SKM-1 (cell line): ENCODE measurements at regions not wholly inside any gene's neighbourhood (a gene's known extent, or its start where the extent isn't known, plus 50 kb on each side); places are given as distances from the start of the nearest gene placed in this dataset.
A peak's percentile ranks its signal among the peaks of the same experiment; 100 is the strongest.

Experiments used
- DNase-seq: peaks from one replicate; lab custom pipeline; 2025; ENCODE audit not compliant: unreplicated experiment; lab: John Stamatoyannopoulos, UW

- no peak for DNase-seq
Measured at GRCh38 chr6:2468601-2468955, 223.2 kb upstream of the GMDS start.

- DNase-seq = no peak
Measured at GRCh38 chr6:2467929-2468600, 222.7 kb upstream of the GMDS start.

DNA sequence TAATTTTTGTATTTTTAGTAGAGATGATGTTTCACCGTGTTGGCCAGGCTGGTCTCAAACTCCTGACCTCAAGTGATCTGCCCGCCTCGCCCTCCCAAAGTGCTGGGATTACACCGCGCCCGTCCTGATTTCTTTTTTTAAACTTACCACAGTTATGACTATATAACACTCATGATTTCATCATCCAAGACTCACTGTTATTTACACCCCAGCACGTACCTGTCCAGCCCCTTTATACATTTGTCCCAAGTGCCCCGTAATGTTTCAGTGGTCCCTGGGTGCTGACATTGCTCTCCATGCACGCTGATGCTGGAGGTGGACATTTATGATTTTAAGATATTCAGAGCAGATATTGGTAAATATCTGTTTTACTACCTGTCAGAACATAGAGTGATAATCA lies 219.9 kb upstream of the GMDS start:
- no peak for DNase-seq

- no peak for DNase-seq
Measured at GRCh38 chr6:2464641-2465040, 219.2 kb upstream of the GMDS start.

DNA sequence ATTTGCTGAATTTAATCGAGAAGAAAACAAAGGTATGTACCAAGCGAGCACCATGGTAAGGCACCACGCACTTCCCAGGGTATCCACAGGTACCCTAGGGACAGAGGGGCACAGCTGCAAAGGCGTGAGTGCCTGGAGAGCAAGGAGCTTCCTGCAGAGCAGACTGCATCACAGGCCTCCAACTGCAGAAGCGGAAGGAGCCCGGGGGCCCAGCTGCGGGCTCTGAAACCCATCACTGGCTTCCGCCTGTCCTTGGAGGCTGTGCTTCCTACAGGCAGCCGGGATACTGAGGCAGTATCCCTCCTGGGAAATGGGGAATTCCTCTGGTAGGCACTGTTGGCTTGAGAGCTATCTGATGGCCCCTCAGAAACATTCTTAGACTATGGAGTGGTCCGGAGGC lies 217.4 kb upstream of the GMDS start:
- DNase-seq = no peak

GRCh38 chr6:2460216-2460745 lies 214.9 kb upstream of the GMDS start:
- no peak for DNase-seq

DNA sequence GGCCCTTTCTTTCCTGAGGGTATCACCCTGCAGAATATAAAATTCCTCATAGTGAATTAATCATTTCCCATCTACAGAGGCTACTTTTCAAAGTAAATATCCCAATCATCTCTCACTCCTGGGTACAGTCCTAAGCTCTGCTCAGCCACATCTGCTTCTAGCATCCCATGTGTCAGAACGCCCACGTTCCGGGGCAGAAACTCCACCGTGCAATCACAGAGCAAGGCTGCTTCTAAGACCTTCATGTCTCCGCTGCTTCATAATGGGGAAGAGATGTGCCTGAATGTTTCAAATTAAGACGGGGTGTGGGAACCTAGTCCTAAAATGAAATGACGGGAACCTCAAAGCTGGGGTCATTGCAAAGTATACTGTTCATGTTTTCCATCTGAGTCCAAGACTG lies 208.8 kb upstream of the GMDS start:
- no peak for DNase-seq

DNA sequence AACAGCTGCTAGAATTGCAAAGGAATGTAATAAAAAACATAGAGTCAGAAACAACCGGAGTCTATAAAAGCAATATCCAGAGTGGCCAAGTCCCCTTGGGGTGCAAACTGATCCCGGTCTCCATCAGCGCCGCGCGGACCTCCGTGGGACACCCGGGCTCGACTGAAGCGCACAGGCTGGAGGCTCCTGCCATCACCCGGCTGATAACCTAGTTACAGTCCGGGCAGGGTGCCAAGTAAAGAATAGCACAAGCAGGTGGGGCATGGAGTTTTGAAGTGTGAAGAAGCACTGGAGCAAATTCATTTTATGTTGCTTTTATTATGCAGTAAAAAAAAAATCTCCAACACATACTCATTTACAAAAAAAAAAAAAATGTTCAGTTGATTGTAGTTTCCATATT lies 205.1 kb upstream of the GMDS start:
- no peak for DNase-seq

GRCh38 chr6:2449572-2449940 lies 204.2 kb upstream of the GMDS start:
- no peak for DNase-seq

GRCh38 chr6:2448826-2449571 lies 203.6 kb upstream of the GMDS start:
- peak; percentile 58 for DNase-seq

DNA sequence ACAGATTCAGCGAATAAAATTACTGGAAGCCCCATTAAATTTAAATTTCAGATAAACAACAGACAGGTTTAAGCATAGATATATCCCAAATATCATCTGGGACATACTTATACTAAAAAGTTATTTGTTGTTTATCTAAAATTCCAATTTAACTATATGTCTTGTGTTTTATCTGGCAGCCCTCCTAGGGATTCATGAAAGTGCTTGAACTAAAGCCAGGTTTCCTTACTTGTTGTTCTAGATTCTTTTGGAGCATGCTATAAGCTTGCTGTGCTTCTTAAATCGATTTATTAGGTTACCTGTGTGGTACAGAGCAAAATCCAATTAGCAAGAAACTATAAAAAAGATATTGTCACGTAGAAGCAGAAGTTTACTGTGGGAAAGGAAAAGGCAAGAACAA lies 202.5 kb upstream of the GMDS start:
- DNase-seq = no peak

GRCh38 chr6:2447318-2447920 lies 202.0 kb upstream of the GMDS start:
- no peak for DNase-seq

DNA sequence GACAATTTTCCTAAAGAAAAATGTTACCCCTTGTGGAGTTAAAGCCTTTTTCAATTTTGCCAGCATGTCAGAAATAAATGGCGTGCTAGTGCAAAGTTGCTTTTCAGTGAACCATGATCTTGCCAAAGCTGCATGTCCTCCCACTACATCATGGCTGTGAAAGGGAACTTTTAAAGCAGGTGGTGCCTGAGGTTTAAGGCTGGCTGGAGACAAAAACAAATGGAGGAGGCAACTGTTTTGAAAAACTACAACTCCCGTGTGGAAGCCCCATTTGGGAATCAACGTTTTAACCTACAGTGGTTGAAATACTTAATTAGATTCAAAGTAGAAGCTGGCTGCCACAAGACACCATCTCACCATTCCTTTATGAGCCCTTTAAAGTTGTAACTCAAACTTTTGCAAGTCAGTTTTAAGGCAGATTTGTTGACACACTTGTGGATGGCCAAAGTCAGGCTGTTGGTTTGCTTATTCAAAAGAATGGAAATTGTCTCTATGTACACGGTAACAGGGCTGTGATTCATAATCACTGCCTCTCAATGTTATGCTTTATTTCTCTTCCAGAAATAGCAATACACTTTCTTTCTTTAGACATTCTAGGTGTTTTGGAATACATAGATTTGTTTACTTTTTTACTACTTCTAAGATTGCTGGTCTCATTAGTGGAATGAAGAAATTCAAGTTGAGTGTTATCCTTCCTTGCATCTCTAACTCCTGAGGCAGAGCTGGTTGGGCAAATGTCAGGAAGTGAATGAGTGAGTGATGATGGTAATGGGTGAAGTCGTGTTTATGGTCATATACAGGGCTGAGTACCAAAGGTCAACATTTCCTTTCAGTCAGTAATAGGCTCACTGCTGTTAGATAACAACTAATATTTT lies 196.4 kb upstream of the GMDS start:
- no peak for DNase-seq

- no peak for DNase-seq
Measured at GRCh38 chr6:2440516-2440915, 195.1 kb upstream of the GMDS start.

DNA sequence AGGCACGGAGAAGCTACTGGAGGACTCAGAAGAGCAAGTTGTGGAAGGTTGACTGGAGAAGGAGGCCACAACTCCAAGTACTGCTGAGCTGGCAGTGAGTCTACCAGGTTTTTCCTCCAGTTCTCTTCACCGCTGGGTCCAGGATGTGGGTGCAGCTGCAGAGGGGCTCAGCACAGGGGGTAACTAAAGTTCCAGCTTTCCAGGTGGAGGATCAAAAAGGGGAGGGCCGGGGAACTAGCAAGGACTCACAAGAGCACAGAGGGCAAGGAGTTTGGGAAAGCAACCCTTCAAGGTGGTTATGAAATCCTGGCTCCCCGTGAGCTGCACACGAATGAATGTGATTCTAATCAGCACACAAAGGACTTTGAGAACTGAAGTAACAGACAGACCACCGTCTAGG lies 194.2 kb upstream of the GMDS start:
- DNase-seq = no peak

DNA sequence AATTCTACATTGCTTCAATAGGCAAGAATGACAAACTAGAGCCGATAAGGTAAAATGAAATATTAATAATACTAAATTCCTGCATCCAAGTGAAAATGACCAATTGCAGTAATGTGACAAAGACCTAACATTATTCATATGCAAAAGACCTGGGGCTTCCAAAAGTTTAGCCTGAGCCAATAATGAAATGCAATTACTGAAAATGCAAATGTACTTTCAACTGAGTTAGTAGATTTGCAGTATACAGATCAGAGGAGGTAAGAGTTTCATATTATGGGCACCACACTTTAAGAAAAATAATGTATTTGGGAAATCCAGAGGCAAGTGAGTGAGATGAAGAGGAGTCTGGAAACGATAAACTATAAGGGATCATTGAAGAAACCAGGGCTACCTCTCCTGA lies 193.7 kb upstream of the GMDS start:
- DNase-seq = no peak

GRCh38 chr6:2436410-2437154 lies 191.2 kb upstream of the GMDS start:
- no peak for DNase-seq

DNA sequence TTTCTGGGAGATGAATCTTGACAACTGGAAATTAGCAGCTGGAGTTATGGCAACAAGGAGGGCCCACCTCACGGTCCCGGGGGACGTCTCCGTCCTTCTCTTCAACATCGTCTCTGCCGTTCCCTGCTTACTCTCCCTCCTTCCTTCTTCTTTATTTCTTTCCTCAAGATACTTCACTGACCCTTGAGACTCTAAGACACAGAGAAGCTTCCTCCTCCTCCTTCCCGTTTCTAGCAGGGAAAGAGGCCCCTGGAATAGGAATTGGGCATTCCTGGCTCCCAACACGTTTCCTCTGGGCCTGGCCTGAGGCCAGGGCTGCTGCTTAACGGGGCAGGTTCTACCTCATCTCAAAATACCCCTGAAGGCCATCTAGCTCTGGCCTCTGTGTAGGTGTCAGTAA lies 189.9 kb upstream of the GMDS start:
- no peak for DNase-seq

GRCh38 chr6:2434912-2435311 lies 189.5 kb upstream of the GMDS start:
- DNase-seq = no peak

DNA sequence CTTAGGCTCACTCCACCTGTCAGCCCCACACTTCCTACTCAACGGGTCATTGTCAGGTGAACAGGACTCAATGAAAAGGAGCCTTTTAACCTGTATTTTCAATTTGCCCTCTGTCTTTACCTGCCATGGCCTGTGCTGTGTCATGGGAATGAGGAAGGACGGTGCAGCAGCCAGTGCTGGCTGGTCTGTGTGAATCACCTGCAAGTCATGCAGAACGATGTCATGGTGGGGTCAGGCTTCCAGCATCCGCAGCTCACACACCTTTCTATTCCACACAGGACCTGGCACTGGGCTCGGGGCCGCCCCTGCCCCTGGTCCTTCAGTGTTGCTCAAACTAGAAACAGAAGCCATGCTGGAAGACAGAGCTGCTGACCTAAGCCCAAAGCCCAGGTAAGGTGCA lies 188.7 kb upstream of the GMDS start:
- no peak for DNase-seq

- no peak for DNase-seq
Measured at GRCh38 chr6:2433711-2434110, 188.3 kb upstream of the GMDS start.
